ENCODE measurements at regions not wholly inside any gene's neighbourhood (a gene's known extent, or its start where the extent isn't known, plus 50 kb on each side); places are given as distances from the start of the nearest gene placed in this dataset.
"Not testable (repeated sequence)": the region's sequence is repeated elsewhere in the genome, so short reads cannot be mapped to it uniquely, and the experiment has no call there.

DNA sequence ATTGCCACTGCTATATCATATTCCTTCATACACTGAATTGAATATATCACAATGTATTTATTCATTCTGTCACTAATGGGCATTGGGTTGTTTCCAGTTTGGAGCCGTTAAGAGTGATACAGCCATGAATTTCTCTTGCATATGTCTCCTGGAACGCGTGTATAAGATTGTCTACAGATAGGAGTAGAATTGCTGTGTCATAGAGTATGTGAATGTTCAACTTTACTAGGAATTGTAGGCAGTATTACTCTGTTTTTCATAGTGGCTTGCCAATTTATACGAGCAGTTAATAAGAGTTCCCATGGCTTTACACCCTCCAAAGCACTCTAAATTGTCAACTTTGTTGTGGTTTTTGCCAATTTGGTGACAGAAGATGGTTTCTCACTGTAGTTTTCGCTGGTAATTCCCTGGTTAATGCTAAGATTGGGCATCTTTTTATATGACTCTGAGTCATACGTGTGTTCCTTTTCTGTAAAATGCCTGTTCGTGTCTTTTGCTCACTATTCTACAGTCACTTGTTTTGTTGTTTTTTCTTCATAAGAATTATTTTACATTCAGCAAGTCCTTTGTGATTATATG lies 136.1 kb upstream of the LIPC start:
- DNase-seq (ENCODE audit: low read depth), result no peak

DNA sequence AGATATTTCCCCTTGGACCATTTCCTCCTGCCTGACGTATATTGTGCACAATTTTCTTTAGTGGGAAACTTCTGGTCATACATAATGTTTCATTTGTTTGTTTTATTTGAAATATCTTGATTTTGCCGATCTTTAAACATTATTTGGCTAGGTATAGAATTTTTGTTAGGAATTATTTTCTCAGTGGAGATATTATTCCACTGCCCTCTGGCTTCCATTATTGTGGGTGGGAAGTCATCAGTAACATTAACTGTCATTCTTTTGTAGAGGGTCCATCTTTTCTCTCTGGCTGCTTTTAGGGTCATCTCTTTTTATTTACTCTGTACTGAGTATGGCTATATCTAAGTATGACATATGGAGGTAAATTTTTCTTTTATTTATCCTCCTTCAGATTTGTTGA lies 135.5 kb upstream of the LIPC start:
- no peak for DNase-seq (ENCODE audit: low read depth)

DNA sequence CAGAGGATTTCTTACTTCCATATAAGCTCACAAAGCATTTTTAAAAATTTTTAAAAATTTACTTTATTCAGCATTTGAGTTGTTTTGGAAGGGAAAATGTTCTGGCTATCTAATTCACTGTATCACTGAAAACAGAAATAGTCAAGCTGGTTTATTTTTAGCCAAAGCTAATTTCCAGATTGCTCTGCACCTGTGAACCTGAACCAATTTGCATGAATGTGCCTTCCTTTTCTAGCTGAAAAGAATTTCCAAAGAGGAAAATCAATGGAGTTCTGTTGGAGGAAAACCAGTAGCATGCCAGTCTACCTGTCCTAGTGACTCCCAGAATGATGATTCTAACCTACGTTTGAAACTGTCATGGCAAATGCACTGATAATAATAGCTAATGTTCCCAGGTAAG lies 134.2 kb upstream of the LIPC start:
- DNase-seq (ENCODE audit: low read depth), result no peak

DNA sequence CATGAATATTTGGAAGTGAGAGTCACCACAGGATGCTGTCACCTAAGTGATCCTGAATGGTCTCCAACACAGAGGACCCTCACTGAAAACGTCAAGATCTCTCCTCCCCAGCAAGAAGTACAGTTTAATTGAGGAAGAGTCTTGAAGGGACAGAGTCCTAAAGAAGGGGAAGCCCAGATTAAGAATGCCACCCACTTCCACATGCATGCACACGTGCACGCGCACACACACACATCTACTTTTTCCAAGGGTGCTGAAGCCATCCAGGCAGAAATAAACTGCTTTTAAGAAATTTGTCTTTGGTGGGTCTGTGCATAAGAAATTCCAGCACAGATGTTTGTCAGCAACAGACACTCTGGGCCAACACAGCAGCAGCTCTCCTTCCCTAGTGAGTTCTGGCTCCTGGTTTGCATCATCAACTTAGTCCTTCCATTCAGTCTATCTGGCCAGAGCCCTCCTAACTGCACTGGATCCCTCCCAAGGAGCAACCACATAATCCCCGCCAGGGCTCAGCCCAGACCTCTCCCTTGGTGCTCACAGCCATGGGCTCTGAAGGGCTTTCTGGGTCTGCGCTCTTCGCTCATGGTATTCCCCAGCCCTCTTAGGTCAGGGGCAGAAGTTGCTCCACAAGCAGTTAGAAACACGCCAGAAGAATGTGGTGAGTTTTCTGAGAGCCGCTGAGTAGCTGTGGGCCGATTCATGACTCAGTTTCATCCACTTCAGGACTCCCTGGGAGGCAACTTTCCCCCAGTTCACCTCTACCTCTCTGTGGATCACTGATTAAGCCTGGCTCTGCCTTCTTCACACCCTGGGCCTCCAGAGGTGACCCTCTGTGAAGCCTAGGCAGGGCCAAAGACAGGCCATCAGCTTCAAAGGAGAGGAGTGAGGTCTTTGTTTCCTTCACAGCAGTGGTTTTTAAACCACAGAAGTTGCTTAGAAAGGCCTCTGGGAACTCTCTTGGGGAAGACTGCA lies 132.6 kb upstream of the LIPC start:
- peak; percentile 21 for DNase-seq (ENCODE audit: low read depth)

DNA sequence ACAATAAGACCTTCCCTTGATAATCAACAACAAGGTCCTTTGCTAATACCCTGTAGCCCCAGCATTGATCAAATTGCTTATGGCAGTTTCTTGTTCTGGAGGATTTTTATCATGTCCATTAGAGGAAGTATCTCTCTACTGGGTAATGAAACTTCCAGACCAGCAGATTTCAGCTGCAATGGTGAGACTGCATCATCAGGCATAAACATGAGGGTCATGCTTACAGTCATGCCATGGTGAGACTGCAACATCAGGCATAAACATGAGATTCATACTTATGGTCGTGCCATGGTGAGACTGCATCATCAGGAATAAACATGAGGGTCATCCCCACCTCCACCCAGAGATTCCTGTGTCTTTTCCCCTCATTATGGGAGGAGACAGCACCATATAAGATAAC lies 129.0 kb upstream of the LIPC start:
- DNase-seq (ENCODE audit: low read depth), result no peak

DNA sequence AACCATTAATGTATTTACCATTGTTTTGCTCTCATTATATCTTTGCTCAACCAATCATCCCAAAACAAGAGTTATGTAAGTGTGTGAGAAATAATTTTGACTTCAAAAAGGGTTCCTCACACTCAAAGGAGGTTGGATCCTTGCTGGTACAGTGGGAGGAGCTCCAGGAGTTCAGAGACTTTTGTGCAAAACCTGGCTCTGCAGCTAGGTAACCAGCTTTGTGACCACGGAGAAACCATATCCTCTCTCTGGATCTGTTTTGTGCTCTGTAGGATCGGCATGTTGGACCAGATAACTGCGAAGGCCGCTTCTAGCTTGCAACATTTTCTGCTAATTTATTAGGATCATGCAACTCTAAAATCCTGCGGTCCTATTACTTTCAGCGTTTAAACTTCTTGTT lies 128.6 kb upstream of the LIPC start:
- DNase-seq (ENCODE audit: low read depth), result no peak

DNA sequence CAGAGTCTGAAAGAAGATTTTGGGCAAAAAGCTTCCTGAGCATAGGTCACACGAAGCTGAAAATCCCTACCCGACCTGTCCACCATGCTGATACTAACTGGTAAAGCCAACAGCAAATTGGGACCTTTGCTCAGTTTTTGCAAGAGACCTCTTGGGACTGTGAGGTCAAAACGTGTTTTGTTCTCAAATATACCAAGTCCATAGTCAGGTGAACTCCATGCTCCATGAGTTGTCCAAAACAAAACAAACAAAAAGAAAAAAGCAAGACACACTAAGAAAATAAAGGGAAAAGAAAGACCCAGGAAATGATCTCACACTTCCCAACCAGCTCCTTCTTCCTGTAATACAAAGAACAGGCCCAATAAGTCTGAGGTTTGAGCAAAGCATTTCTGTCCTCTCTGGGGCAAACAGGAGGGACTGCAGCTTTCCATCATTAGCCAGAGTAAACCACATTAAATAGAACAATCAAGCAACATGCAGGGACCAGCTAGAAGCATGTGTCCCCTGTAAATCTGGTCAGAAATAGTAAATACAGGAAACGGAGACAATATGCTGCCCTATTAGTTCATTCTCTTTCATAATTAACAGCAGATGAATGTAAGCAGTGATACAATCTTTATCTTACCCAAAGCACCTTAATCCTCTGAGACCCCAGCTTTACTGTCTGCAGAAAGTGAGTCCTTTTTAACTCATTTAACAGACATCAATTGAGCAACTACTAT lies 125.0 kb upstream of the LIPC start:
- peak; percentile 25 for DNase-seq (ENCODE audit: low read depth)

DNA sequence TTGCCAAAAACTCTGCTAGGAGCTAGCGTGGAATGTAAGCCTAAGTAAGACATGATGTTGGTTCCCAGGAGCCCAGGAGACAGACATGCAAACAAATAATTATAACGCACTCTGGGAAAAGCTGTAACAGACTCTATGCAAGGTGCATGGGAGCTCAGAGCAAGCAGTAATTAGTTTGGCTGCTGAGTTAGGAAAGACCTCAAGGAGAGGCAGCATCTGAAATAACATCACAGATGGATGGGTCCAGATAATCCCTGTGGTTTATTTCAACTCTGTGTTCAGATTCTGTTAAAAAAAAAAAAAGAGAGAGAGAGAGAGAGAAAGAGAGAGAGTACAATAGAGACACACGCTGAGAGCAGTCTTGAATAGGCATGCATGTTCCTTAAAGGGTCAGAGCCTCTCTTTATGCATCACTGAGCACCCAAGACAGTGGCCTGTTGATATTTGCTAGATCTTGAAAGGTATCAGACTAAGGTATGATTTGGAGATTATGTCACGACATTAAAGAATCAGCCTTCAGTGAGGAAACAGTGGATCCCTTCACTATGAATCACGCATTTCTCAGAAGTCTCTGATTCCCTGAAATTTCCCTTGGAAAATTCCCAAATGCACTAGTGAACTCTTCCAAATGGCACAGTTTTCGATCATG lies 124.4 kb upstream of the LIPC start:
- DNase-seq (ENCODE audit: low read depth), result peak; percentile 55

DNA sequence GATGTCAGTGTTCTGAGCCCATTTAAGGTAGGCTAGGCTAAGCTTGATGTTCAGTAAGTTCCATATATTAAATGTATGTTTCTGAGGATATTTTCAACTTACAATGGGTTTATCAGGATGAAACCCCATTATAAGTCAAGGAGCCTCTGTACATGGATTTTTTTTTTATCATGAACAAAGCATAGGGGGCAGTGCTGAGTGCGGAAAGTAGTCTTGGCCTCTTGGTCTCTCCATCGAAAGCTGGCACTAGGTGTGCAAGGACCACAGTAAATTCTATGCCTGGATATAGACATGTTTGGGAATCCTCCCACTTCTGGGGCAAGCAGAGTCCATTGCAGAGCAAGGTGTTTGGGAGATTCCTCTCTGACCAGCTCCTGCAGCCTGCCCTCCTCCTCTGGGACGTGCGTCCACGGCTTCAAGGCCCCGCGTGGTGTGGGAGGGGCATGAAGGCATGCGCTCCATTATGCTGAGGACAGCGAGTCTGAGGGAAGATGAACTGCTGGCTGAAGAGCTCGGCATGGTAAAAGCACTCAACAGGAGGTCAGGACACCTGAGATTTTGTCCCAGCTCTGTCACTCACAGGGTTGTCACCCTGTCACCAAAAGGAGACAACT lies 122.9 kb upstream of the LIPC start:
- DNase-seq (ENCODE audit: low read depth), result no peak

DNA sequence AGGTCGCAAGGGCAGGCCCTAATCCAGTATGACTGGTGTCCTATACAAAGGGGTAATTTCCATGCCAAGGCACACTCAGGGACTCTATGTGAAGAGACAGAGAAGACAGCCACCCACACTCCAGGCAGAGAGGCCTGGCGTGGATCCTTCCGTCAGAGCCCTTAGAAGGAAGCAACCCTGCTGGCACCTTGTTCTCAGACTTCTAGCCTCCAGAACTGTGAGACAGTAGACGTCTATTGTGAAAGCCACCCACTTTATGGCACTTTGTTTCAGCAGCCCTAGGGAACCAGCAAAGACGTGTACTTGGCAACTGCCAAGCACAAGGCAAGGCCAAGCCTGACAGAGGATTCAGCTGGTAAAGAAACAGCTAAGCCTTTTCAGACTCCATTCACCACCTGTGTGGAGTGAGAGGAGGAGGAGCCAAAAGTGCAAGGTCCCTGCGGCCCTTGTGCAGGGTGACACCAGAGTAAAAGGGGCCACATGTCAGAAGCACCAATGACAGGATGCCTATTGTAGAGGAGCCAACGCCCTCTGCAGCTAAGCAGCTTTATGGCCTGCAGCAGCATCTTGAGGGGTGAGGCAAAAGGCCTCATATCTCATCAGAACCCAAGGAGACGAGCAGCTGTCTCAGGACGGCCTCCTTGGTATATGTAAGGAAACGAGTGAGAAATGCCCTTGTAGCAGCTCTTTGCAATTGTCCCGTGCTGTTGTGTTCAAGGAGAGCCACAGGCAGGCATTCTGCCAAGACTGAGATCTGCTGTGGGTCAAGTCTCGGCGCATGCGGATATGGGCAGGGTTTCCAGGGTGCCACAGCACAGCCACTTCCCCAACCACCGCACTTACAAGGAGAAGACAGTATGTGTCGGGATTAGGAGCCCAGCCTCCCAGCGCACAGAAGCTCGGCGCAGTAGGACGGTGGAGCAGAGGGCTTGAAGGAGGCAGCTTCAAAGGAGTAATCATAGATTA lies 121.5 kb upstream of the LIPC start:
- DNase-seq (ENCODE audit: low read depth), result no peak

DNA sequence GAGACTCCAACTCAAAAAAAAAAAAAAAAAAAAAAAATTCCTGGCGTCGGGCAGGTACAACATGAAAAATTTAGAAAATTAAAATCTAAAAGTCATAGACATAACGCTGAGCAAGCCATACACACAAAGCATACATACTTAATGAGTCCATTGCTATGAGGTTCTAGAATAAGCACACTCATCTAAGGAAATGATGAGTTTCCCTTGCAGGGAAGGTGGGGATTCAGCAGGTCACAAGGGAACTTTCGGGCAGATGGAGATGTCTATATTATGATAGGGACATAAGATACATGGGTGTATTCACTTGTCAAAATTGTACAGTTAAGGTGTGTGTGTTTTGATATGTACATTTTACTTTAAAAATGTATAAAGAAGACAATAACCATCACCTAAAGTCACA lies 120.2 kb upstream of the LIPC start:
- no peak for DNase-seq (ENCODE audit: low read depth)

DNA sequence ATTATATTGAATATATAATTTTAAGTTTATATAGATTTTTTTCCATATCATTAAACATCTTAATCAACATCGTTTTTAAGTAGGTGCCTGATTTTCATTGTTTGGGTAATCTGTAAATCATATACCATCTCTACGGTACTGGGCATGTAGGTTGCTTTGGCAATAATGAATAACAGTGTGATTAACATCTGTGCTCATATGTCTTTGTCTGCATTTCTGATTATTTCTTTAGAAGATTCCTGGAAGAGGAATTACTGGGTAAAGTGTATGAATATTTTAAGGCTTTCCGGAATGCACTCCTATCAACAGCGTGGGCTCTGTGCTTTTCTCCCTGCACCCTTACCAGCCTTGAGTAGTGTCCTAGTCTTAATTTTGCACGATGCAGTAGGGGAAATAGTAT lies 119.8 kb upstream of the LIPC start:
- no peak for DNase-seq (ENCODE audit: low read depth)

DNA sequence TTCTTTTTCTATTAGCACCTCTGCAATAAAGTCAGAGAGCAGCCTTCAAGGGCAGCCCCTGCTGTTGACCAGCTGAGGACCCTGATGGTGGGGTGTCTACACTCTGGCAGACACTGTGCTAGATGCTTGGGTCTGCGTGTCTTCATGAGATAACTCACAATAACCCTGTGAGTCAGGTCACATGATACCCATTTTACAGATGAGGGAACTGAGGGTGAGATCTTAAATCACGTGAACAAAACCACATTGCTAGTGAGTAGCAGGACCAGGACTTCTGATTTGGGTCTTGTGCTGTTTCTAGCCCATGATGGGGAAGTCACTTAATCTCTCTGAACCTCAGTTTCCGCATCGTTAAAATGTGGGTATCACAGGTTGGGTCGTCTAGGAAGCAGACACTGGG lies 118.5 kb upstream of the LIPC start:
- DNase-seq (ENCODE audit: low read depth), result no peak

DNA sequence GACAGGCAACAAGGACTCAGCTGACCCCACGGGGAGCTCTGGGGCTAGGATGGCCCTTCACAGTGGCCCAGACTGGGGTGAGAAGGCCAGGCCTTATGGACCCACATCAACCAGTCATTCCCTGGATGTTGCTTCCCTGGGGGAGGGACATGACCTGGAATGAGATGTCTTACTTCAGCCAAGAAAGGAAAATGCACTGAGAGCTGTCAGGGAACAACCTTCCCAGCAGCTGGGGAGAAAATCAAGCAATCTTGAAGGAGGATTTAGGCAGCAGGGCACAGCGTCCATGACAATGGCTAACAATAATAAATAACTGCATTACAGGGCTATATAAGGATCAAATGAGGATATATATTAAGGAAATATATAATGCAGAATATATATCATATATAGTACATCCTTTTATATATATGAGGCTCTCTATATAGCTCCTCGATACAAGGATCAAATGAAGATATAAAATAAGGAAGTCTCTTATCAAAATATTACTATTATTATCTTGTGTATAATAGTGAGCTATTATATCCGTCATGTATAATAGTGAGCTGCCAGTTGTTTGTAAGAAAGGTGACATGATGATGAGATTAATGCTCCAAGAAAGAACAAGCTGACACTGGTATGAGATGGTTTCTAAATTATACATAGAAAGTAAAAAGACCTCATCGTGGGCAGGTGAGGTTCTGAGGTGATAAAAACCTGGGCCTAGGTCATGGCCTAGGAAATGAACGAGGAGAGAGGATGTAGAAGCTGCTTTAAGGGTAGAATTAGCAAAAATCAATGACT lies 117.8 kb upstream of the LIPC start:
- DNase-seq (ENCODE audit: low read depth), result no peak

DNA sequence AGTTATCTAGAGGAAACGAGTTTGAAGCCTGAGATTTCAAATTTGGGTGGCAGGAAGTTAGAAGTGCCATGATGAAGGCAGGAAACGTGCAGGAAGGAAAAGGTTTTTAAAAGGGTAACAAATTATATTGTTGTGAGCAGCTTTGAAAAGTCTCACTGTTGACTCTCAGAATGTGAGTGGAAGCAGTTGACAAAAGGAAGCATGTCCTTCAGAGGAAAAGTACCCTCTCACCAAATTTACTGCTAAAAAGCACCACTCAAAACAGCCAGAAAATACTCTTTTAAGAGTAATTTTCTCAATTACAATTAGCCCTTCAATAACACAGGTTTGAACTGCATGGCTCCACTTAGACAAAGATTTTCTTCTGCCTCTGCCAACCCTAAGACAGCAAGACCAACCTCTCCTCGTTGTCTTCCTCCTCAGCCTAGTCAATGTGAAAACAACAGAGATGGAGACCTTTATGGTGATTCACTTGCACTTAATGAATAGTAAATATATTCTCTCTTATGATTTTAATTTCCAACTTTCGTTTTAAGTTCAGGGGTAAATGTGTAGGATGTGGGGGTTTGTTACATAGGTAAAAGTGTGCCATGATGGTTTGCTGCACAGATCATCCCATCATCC lies 117.1 kb upstream of the LIPC start:
- DNase-seq (ENCODE audit: low read depth), result no peak

DNA sequence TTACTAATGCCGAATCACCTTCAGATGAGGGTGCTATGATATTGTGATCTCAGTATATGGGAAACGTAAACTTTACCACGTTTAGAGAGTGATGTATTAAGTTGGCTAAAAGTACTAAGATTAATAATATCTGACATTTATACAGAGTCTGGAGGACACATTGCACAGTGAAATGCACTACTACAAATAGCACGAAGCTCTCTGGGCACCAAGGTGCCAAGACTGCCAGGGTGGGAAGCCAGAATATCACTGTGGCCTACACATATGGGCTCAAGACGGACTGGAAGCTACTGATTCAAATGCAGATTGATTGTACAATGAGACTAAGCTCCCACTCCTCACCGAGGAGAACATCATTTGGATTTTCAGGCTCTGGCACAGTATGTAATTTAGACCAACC lies 113.3 kb upstream of the LIPC start:
- DNase-seq (ENCODE audit: low read depth), result no peak

DNA sequence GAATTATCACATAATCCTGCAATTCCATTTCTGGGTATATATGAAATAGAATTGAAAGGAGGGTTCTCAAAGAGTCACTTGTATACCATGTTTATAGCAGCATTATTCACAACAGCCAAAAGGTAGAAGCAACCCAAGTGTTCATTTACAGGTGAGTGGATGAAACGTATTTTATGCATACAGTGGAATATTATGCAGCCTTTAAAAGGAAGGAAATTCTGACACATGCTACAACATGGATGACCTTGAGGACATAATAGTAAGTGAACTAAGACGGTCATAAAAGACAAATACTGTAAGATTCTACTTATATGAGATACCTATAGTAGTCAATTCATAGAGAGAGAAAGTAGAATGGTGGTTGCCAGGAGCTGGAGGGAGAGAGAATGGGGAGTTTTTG lies 110.8 kb upstream of the LIPC start:
- no peak for DNase-seq (ENCODE audit: low read depth)

DNA sequence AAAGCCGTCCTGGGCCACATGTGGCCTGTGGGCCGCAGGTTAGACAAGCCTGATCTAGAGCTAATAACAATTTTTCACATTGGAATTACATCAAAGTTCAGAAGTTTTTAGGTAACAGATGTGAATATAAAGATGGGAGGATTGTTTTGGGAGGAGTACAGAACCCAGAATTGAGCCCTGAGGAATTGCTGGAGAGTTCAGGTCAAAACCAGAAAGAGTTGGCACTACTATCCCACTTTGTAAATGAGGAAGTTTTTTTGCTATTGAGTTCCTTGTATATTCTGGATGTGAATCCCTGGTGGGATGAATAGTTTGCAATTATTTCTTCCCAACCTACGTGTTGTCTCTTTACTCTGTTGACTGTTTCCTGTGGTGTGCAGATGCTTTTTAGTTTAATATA lies 109.5 kb upstream of the LIPC start:
- no peak for DNase-seq (ENCODE audit: low read depth)

DNA sequence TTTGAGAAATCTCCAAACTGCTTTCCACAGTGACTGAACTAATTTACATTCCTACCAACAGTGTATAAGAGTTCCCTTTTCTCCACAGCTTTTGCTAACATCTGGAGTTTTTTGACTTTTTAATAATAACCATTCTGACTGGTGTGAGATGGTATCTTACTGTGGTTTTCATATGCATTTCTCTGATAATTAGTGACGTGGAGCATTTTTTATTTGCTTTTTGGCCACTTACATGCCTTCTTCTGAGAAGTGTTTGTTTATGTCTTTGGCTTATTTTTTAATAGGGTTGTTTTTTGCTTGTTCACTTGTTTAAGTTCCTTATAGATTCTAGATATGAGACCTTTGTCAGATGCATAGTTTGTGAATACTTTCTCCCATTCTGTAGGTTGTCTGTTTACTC lies 108.5 kb upstream of the LIPC start:
- DNase-seq (ENCODE audit: low read depth), result not testable (repeated sequence)

Measured in M059J (cell line).